Liver (tissue), 8 donors: ENCODE measurements at regions not wholly inside any gene's neighbourhood (a gene's known extent, or its start where the extent isn't known, plus 50 kb on each side); places are given as distances from the start of the nearest gene placed in this dataset.
"Not testable (repeated sequence)": the region's sequence is repeated elsewhere in the genome, so short reads cannot be mapped to it uniquely, and the experiment has no call there.

Experiments used
- DNase-seq: peaks from one replicate; pipeline ENCODE4 v3.0.0-alpha.2; 2017; ENCODE audit warnings: low spot score
- H3K27ac ChIP-seq, 2 donors: one replicate each; pipeline ENCODE4 v1.7.0; 2013; ENCODE audit warnings: inconsistent platforms in 2 of 2, low read length in 2 of 2, control low read depth in 1 of 2, low read depth in 1 of 2, mild to moderate bottlenecking in 1 of 2
- H3K27me3 ChIP-seq, 4 donors: one replicate each; pipeline versions ENCODE4 v1.6.1 to v1.7.0; 2013; ENCODE audit warnings: low read length in 3 of 4, inconsistent platforms in 1 of 4, mild to moderate bottlenecking in 1 of 4, moderate library complexity in 1 of 4; ENCODE audit not compliant: control insufficient read depth in 4 of 4, insufficient read depth in 4 of 4
- H3K36me3 ChIP-seq, 4 donors: one replicate each; pipeline versions ENCODE4 v1.6.1 to v1.7.0; 2013; ENCODE audit warnings: low read length in 3 of 4, mild to moderate bottlenecking in 3 of 4, low read depth in 1 of 4, moderate library complexity in 1 of 4; ENCODE audit not compliant: control insufficient read depth in 4 of 4, insufficient read depth in 3 of 4
- H3K4me1 ChIP-seq, 4 donors: one replicate each; pipeline versions ENCODE4 v1.6.1 to v1.7.0; 2013; ENCODE audit warnings: low read length in 3 of 4, mild to moderate bottlenecking in 3 of 4, moderate library complexity in 1 of 4; ENCODE audit not compliant: control insufficient read depth in 4 of 4, insufficient read depth in 4 of 4
- H3K4me3 ChIP-seq, 3 donors: one replicate each; pipeline versions ENCODE4 v1.6.1 to v1.7.0; 2013; ENCODE audit warnings: low read length in 3 of 3, control low read depth in 1 of 3, low read depth in 1 of 3, mild to moderate bottlenecking in 1 of 3
- H3K9ac ChIP-seq, 2 donors: one replicate each; pipeline ENCODE4 v1.7.0; 2013; ENCODE audit warnings: low read length in 2 of 2, mild to moderate bottlenecking in 2 of 2, moderate library complexity in 2 of 2, control low read depth in 1 of 2, low read depth in 1 of 2
- H3K9me3 ChIP-seq, 4 donors: one replicate each; pipeline versions ENCODE4 v1.6.1 to v1.7.0; 2013; ENCODE audit warnings: low read length in 3 of 4; ENCODE audit not compliant: control insufficient read depth in 4 of 4
- HNF4G ChIP-seq: IDR thresholded peaks from 2 replicates; pipeline ENCODE4 v1.6.1; 2016; ENCODE audit warnings: antibody characterized with exemption
- JUND ChIP-seq, 2 donors: IDR thresholded peaks; 2 replicates each; pipeline ENCODE4 v1.6.1; 2016; ENCODE audit warnings: antibody characterized with exemption in 2 of 2
- RAD21 ChIP-seq, 2 donors: IDR thresholded peaks; 2 replicates each; pipeline ENCODE4 v1.6.1; 2016; ENCODE audit warnings: antibody characterized with exemption in 2 of 2, mild to moderate bottlenecking in 2 of 2
- RXRA ChIP-seq, 2 donors: IDR thresholded peaks; 2 replicates each; pipeline ENCODE4 v1.6.1; 2017 to 2018; ENCODE audit warnings: antibody characterized with exemption in 2 of 2, mild to moderate bottlenecking in 1 of 2
- WGBS: extraction: QIAGEN DNeasy Blood & Tissue Kit; methylation state at CpG from one replicate; pipeline ENCODE4 v1.1.7; 2013; 5-methylcytosine and 5-hydroxymethylcytosine counted together
- TF ChIP-seq, protein P1 (sequence below): IDR thresholded peaks from 2 replicates; pipeline ENCODE4 v1.6.1; 2016; ENCODE audit warnings: antibody characterized with exemption
- TF ChIP-seq, protein P2 (sequence below): IDR thresholded peaks from 2 replicates; pipeline ENCODE4 v1.6.1; 2016; ENCODE audit warnings: antibody characterized with exemption
- TF ChIP-seq, protein P3 (sequence below): fragments of 150-350 bp; IDR thresholded peaks from 2 replicates; pipeline ENCODE4 v1.5.1; 2017; ENCODE audit warnings: improper control_type of control experiment, low read depth, low read length; ENCODE audit not compliant: missing input control
- donor health status: healthy.
- donor health status: healthy.
- donor health status: healthy.
- donor health status: healthy.
- donor health status: healthy.

DNA sequence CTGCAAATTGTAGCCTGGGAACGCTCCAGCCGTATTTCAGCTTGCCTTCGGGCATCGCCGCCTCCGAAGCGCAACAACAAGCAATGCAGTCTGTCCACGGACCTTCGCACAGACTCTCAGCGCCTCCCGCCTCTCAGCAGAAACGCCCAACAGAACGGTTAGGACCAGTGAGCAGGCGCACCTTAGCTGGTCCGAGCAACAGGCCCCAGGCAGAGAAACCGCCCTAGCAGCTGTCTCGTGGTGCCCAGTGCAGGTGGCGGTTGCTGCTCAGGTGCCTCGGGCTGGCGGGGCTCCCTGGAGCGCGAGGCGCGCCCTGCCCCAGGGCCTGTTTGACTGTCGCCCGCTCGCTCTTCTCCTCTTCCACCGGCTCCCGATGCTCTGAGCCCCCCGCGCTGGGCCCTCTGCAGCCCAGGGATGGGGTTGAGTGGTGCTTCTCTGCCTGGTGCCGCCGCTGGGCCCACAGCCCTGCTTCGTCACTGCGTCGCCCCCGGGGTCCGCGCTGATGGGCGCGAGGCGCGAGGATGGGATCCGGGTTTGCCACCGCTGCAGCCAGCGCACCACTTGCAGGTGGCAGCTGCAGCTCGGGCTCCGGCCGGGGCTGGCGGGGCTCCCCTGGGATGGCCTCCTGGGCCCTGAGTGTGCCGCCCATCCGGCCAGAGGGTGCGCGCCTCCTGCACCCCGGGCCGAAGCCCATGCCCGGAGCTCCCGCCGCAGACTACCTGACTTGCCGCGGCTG is 268.4 kb upstream of the FRG2C start:
- Histone ChIP-seq H3K36me3 (no peaks in the 10 kb centered on the region), H3K27me3 (no peaks in the 10 kb centered on the region), H3K9ac (no peak overlapping the region), H3K27ac (no peak overlapping the region), H3K9me3 (no peaks in the 10 kb centered on the region), H3K4me1 (no peaks in the 10 kb centered on the region), H3K4me3 (no peak overlapping the region)
- WGBS, result 57% methylated on average over 61 of the region's 61 CpGs
- TF ChIP-seq, protein P1, sequence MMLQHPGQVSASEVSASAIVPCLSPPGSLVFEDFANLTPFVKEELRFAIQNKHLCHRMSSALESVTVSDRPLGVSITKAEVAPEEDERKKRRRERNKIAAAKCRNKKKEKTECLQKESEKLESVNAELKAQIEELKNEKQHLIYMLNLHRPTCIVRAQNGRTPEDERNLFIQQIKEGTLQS, result no peak
- TF ChIP-seq RXRA (IDR thresholded peaks at IDR 0.05), result no peak
- TF ChIP-seq, protein P2, sequence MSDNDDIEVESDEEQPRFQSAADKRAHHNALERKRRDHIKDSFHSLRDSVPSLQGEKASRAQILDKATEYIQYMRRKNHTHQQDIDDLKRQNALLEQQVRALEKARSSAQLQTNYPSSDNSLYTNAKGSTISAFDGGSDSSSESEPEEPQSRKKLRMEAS, result no peak
- no peak for DNase-seq

DNA sequence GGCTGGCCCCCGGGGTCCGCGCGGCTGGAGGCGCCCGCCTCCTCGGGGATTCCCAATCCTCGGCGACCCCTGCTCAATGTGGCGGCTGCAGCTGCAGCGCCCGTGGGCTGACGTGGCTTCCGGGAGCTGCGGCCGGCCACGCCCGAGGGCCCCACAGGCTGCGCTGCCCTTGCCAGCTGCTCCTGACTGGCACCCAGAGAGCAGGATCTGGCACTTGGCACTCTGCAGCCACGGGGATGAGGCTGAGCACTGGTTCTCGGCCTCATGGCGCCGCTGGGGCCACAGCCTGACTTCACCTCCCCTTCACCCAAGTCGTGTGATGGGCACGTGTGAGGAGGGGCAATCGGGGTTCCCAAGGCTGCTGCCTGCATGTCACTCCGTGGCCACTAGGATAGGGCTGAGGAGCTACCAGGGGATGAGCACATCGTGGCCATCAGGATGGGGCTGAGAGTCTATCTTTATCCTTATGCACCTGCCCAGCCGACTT is 267.8 kb upstream of the FRG2C start:
- 66% methylated on average over 29 of the region's 29 CpGs for WGBS
- no peak overlapping the region for H3K4me3 ChIP-seq
- H3K9me3 ChIP-seq, result no peaks in the 10 kb centered on the region
- H3K4me1 ChIP-seq, result no peaks in the 10 kb centered on the region
- H3K27ac ChIP-seq, result no peak overlapping the region
- DNase-seq, result no peak
- no peaks in the 10 kb centered on the region for H3K36me3 ChIP-seq
- no peak overlapping the region for H3K9ac ChIP-seq
- no peak for TF ChIP-seq JUND (IDR thresholded peaks at IDR 0.05)
- no peak for TF ChIP-seq HNF4G
- no peak for TF ChIP-seq RAD21 (IDR thresholded peaks at IDR 0.05)
- no peaks in the 10 kb centered on the region for H3K27me3 ChIP-seq

DNA sequence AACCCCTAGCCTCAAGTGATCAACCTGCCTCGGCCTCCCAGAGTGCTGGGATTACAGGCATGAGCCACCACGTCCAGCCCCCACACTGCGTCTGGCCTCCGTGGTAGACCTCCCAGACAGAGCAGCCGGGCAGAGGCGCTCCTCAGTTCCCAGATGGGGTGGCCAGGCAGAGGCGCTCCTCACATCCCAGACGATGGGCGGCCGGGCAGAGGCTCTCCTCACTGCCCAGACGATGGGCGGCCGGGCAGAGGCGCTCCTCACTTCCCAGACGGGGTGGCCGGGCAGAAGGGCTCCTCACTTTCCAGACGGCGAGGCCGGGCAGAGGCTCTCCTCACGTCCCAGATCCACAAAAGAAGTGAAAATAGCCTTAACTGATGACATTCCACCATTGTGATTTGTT is 266.6 kb upstream of the FRG2C start:
- H3K36me3 ChIP-seq, H3K9me3 ChIP-seq, H3K4me1 ChIP-seq, DNase-seq, H3K27ac ChIP-seq, H3K4me3 ChIP-seq, H3K27me3 ChIP-seq, H3K9ac ChIP-seq: not testable (repeated sequence)
- WGBS, result 91% methylated on average over 20 of the region's 20 CpGs

DNA sequence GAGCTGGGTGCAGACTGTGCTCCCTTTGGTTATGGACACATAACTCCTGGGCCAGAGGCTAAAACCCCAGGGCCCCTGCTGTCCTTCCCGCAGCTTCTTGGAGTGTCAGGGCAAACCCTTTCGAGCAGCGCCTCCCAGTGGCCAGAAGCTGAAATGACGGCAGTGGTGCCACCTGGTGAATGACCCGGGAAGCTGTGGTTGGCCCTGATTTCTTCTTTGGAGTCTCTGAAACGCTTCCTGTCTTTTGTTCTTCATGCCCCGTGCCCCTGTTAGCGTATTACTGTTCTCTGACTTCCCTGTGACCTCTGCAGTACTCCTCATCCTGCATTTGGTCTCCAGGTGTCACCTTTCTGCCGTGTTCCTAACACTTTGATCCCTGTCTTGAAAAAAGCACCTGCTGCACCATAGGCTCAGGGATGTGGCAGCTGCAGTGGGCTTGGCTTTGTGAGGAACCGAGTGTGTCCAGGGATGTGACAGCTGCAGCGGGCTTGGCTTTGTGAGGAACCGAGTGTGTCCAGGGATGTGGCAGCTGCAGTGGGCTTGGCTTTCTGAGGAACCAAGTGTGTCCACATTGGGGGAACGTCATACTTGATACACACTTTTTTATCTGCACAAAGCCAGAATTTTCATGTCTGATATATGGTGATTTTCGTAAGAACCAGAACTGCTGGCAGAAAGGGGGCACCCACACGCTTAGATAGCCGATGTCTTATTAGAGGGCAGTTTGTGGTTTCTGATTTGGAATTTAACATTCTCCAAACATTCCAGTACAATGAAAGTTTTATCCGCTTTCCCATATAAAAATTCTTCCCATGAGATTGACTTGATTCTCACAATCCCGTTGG is 241.8 kb upstream of the FRG2C start:
- H3K27ac ChIP-seq, H3K36me3 ChIP-seq, H3K27me3 ChIP-seq, H3K4me1 ChIP-seq, DNase-seq, H3K9ac ChIP-seq, H3K9me3 ChIP-seq, H3K4me3 ChIP-seq: not testable (repeated sequence)
- 62% methylated on average over 18 of the region's 18 CpGs for WGBS
- peak; percentile 55 to 60 for TF ChIP-seq RAD21 (IDR thresholded peaks at IDR 0.05)
- TF ChIP-seq, protein P3, sequence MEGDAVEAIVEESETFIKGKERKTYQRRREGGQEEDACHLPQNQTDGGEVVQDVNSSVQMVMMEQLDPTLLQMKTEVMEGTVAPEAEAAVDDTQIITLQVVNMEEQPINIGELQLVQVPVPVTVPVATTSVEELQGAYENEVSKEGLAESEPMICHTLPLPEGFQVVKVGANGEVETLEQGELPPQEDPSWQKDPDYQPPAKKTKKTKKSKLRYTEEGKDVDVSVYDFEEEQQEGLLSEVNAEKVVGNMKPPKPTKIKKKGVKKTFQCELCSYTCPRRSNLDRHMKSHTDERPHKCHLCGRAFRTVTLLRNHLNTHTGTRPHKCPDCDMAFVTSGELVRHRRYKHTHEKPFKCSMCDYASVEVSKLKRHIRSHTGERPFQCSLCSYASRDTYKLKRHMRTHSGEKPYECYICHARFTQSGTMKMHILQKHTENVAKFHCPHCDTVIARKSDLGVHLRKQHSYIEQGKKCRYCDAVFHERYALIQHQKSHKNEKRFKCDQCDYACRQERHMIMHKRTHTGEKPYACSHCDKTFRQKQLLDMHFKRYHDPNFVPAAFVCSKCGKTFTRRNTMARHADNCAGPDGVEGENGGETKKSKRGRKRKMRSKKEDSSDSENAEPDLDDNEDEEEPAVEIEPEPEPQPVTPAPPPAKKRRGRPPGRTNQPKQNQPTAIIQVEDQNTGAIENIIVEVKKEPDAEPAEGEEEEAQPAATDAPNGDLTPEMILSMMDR, result peak; percentile 39

DNA sequence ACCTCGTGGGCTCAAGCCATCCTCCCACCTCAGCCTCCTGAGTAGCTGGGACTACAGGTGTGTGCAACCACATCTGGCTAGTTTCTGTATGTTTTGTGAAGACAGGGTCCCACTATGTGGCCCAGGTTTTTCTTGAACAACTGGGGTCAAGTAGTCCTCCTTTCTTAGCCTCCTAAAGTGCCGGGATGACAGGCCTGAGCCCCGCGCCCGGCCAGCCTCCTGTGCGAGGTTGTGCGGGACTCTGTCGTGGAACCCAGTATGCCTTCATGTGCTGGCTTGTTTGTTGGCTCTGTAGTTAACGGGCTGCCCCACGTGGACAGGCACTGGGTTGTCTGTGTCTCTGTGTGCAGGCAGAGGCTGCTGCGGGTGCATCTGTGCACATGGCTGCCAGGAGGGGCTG is 238.7 kb upstream of the FRG2C start:
- not testable (repeated sequence) for H3K4me3 ChIP-seq, H3K27me3 ChIP-seq, H3K4me1 ChIP-seq, H3K27ac ChIP-seq, H3K9ac ChIP-seq, H3K9me3 ChIP-seq, DNase-seq
- 97% methylated on average over 11 of the region's 11 CpGs for WGBS
- peaks cover 0 to 12% (median 4%) of the 10 kb centered on the region in 4 donors for H3K36me3 ChIP-seq

DNA sequence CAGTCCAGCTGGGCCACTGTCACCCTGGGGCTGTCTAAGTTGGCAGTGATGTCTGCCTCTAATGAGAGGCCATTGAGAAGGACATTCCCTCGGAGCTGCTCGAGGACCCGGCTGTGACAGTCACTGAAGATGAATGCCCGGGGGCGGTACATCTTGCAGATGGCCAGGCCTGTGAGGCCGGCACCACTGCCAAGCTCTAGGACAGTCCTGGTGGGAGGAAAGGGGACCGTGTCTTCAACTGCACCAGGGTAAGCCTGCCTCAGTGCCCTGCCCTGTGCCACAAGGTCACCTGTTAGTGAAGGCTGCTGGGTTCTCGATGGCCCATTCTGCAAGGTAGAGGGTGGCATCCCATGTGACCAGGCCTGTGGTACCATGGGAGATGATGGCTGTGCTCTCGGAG is 236.6 kb upstream of the FRG2C start:
- H3K27me3 ChIP-seq, H3K9ac ChIP-seq, H3K4me1 ChIP-seq, H3K4me3 ChIP-seq, H3K27ac ChIP-seq, DNase-seq, H3K9me3 ChIP-seq: not testable (repeated sequence)
- peaks cover 0 to 14% (median 5%) of the 10 kb centered on the region in 4 donors for H3K36me3 ChIP-seq
- 98% methylated on average over 9 of the region's 9 CpGs for WGBS
